NOMO-1 treated with DMSO at 0.1 percent for 48 hours (cell line): ENCODE measurements at regions not wholly inside any gene's neighbourhood (a gene's known extent, or its start where the extent isn't known, plus 50 kb on each side); places are given as distances from the start of the nearest gene placed in this dataset.
A peak's percentile ranks its signal among the peaks of the same experiment; 100 is the strongest.

Experiments used
- DNase-seq: peaks from one replicate; lab custom pipeline; 2025; ENCODE audit not compliant: unreplicated experiment; lab: John Stamatoyannopoulos, UW

- no peak for DNase-seq
Observed at GRCh38 chr14:42862114-42862513, 1255.4 kb downstream of the LRFN5 start.

GRCh38 chr14:42860371-42860770 is 1253.7 kb downstream of the LRFN5 start:
- DNase-seq, result no peak

GRCh38 chr14:42856106-42856505 is 1249.4 kb downstream of the LRFN5 start:
- DNase-seq, result no peak

GRCh38 chr14:42855085-42855484 is 1248.4 kb downstream of the LRFN5 start:
- peak; percentile 71 for DNase-seq

- peak; percentile 24 for DNase-seq
Observed at GRCh38 chr14:42854061-42854460, 1247.4 kb downstream of the LRFN5 start.

GRCh38 chr14:42848652-42849051 is 1242.0 kb downstream of the LRFN5 start:
- DNase-seq, result no peak

GRCh38 chr14:42814817-42815216 is 1208.1 kb downstream of the LRFN5 start:
- no peak for DNase-seq

GRCh38 chr14:42806909-42807315 is 1200.2 kb downstream of the LRFN5 start:
- no peak for DNase-seq

- no peak for DNase-seq
Observed at GRCh38 chr14:42804141-42804540, 1197.5 kb downstream of the LRFN5 start.

- no peak for DNase-seq
Observed at GRCh38 chr14:42802346-42802745, 1195.7 kb downstream of the LRFN5 start.

- DNase-seq, result no peak
Observed at GRCh38 chr14:42792166-42792565, 1185.5 kb downstream of the LRFN5 start.

- no peak for DNase-seq
Observed at GRCh38 chr14:42782754-42783153, 1176.1 kb downstream of the LRFN5 start.

- DNase-seq, result no peak
Observed at GRCh38 chr14:42778984-42779383, 1172.3 kb downstream of the LRFN5 start.

- no peak for DNase-seq
Observed at GRCh38 chr14:42750771-42751170, 1144.1 kb downstream of the LRFN5 start.

- no peak for DNase-seq
Observed at GRCh38 chr14:42742084-42742483, 1135.4 kb downstream of the LRFN5 start.

- DNase-seq, result no peak
Observed at GRCh38 chr14:42736408-42736807, 1129.7 kb downstream of the LRFN5 start.

GRCh38 chr14:42734041-42734440 is 1127.4 kb downstream of the LRFN5 start:
- DNase-seq, result no peak

GRCh38 chr14:42732005-42732404 is 1125.3 kb downstream of the LRFN5 start:
- DNase-seq, result no peak

GRCh38 chr14:42731480-42731879 is 1124.8 kb downstream of the LRFN5 start:
- DNase-seq, result no peak

GRCh38 chr14:42729681-42730080 is 1123.0 kb downstream of the LRFN5 start:
- DNase-seq, result no peak

- DNase-seq, result no peak
Observed at GRCh38 chr14:42719391-42719790, 1112.7 kb downstream of the LRFN5 start.

GRCh38 chr14:42715316-42715715 is 1108.6 kb downstream of the LRFN5 start:
- DNase-seq, result no peak

- no peak for DNase-seq
Observed at GRCh38 chr14:42710071-42710470, 1103.4 kb downstream of the LRFN5 start.

- DNase-seq, result no peak
Observed at GRCh38 chr14:42703501-42703900, 1096.8 kb downstream of the LRFN5 start.
